Colon (tissue), 2 donors: ENCODE measurements at regions not wholly inside any gene's neighbourhood (a gene's known extent, or its start where the extent isn't known, plus 50 kb on each side); places are given as distances from the start of the nearest gene placed in this dataset.

Experiments used
- FAIRE-seq: peaks from 2 replicates; lab custom pipeline; 2012; peaks lifted over from hg19 to GRCh38; lab: Jason Lieb, UNC
- donor health status: control.
- donor health status: control.

- FAIRE-seq: no peak
Measured at GRCh38 chr6:156281266-156281665, 495.9 kb upstream of the ARID1B start.

- FAIRE-seq: no peak
Measured at GRCh38 chr6:156280065-156280464, 497.1 kb upstream of the ARID1B start.

- FAIRE-seq: no peak
Measured at GRCh38 chr6:156279261-156279969, 497.8 kb upstream of the ARID1B start.

GRCh38 chr6:156273065-156273711 lies 504.0 kb upstream of the ARID1B start:
- no peak for FAIRE-seq

- no peak for FAIRE-seq
Measured at GRCh38 chr6:156269751-156270369, 507.3 kb upstream of the ARID1B start.

GRCh38 chr6:156268849-156269248 lies 508.3 kb upstream of the ARID1B start:
- no peak for FAIRE-seq

- no peak for FAIRE-seq
Measured at GRCh38 chr6:156262014-156262413, 515.2 kb upstream of the ARID1B start.

- FAIRE-seq: no peak
Measured at GRCh38 chr6:156260815-156261214, 516.4 kb upstream of the ARID1B start.

- no peak for FAIRE-seq
Measured at GRCh38 chr6:156258981-156259380, 518.2 kb upstream of the ARID1B start.

GRCh38 chr6:156256161-156256560 lies 521.0 kb upstream of the ARID1B start:
- FAIRE-seq: no peak

GRCh38 chr6:156254240-156254639 lies 522.9 kb upstream of the ARID1B start:
- no peak for FAIRE-seq

GRCh38 chr6:156250593-156250992 lies 526.6 kb upstream of the ARID1B start:
- no peak for FAIRE-seq

- FAIRE-seq: no peak
Measured at GRCh38 chr6:156242206-156242605, 535.0 kb upstream of the ARID1B start.

- no peak for FAIRE-seq
Measured at GRCh38 chr6:156231026-156231765, 546.0 kb upstream of the ARID1B start.

- peak; percentile 69 for FAIRE-seq
Measured at GRCh38 chr6:156219973-156220372, 557.2 kb upstream of the ARID1B start.

- FAIRE-seq: no peak
Measured at GRCh38 chr6:156205678-156206077, 571.5 kb upstream of the ARID1B start.

- no peak for FAIRE-seq
Measured at GRCh38 chr6:156199182-156199581, 578.0 kb upstream of the ARID1B start.

- FAIRE-seq: no peak
Measured at GRCh38 chr6:156197513-156197912, 579.7 kb upstream of the ARID1B start.

GRCh38 chr6:156194981-156195380 lies 582.2 kb upstream of the ARID1B start:
- no peak for FAIRE-seq

GRCh38 chr6:156193381-156193780 lies 583.8 kb upstream of the ARID1B start:
- FAIRE-seq: no peak

- FAIRE-seq: no peak
Measured at GRCh38 chr6:156191895-156192294, 585.3 kb upstream of the ARID1B start.

- FAIRE-seq: peak; percentile 21
Measured at GRCh38 chr6:156191390-156191789, 585.8 kb upstream of the ARID1B start.

- FAIRE-seq: no peak
Measured at GRCh38 chr6:156190270-156190669, 586.9 kb upstream of the ARID1B start.
